ENCODE measurements at regions not wholly inside any gene's neighbourhood (a gene's known extent, or its start where the extent isn't known, plus 50 kb on each side); places are given as distances from the start of the nearest gene placed in this dataset.
"Not testable (repeated sequence)": the region's sequence is repeated elsewhere in the genome, so short reads cannot be mapped to it uniquely, and the experiment has no call there.

DNA sequence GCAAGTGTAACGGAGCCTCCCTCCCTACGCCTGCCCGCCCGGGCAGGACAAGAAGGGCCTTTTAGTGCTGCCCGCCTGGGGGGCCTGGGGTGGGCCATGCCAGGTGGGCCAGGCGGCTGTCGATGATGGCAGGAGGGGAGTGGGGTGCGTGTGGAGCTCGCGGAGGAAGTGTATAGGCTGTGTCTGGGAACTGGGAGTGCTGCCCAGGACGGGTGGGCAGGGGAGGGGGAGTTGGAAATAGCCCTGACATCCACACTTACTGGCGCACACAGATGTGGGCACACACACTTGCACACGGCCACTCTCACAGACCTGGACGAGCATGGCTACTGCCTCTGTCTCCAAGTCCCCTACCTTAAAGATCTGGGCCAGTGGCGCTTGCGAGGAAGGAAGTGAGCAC is 196.0 kb downstream of the TBC1D2B start:
- H3K9me3 ChIP-seq (replicated peaks; ENCODE audit: low read length); H3K9ac ChIP-seq (ENCODE audit: low read depth, low read length); H3K27me3 ChIP-seq (ENCODE audit: control insufficient read depth, insufficient read depth, low read length); H3K4me3 ChIP-seq (ENCODE audit: low read length); H3K4me1 ChIP-seq (ENCODE audit: control insufficient read depth, insufficient read depth, low read length); H3K4me2 ChIP-seq (ENCODE audit: low read length); H3K36me3 ChIP-seq (ENCODE audit: insufficient read depth, low read length): not testable (repeated sequence)

DNA sequence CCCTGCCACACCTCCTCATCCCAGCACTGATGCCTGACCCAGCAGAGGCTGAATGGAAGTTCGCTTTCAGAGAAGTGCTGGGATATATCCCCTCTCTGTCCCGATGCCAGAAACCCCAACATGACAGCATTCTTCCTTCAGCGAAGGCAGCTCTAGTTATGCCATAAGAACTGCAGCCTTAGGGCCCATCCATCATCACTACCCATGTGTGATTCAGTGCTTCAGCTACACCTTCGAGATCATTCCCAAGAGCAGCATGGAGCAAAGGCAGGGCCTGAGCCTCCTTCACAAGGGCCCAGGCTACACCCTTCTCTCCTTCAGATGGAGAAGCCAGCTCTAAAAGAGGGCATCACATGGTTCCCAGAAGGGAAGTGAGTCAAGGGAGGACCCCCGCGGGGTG is 198.0 kb downstream of the TBC1D2B start:
- H3K4me2 ChIP-seq (ENCODE audit: low read length); H3K9ac ChIP-seq (ENCODE audit: low read depth, low read length); H3K36me3 ChIP-seq (ENCODE audit: insufficient read depth, low read length); H3K27me3 ChIP-seq (ENCODE audit: control insufficient read depth, insufficient read depth, low read length); H3K4me3 ChIP-seq (ENCODE audit: low read length); H3K4me1 ChIP-seq (ENCODE audit: control insufficient read depth, insufficient read depth, low read length); H3K9me3 ChIP-seq (replicated peaks; ENCODE audit: low read length): not testable (repeated sequence)

DNA sequence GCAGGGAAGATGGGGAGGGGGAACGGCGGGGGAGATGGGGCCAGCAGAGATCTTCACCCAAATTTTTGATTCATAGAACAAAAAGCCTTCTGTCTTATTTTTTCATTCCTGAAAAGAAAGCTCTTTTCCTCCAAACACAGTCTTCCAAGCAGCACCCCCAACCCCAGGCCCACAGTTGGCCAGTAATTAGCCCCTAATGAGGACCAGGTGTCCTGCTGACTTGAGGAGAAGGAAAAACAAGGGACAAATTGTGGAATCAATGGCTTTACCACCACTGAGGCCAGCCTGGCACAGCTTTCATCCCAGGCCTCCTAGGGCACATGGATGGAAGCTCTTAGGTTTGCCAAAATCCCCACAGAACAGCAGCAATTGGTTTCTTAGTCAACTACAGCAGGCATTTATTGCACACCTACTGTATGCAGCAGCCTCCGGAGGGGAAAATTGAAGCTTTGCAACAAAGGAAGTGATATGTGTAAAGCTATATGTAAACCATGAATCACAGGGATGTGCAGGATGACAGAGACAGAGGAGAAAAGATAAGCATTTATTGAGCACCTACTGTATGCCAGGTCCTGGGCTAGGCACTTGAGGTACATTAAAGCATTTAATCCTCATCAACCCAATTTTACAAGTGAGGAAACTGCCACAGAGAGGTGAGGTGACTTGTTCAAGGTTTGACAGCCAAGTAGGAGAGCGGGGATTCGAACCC is 199.5 kb downstream of the TBC1D2B start:
- Histone ChIP-seq H3K4me2 (ENCODE audit: low read length) (no peak overlapping the region), H3K9me3 (replicated peaks; ENCODE audit: low read length) (no peaks in the 10 kb centered on the region), H3K36me3 (ENCODE audit: insufficient read depth, low read length) (no peaks in the 10 kb centered on the region), H3K27me3 (ENCODE audit: control insufficient read depth, insufficient read depth, low read length) (no peaks in the 10 kb centered on the region), H3K9ac (ENCODE audit: low read depth, low read length) (no peak overlapping the region), H3K4me3 (ENCODE audit: low read length) (no peak overlapping the region), H3K4me1 (ENCODE audit: control insufficient read depth, insufficient read depth, low read length) (no peaks in the 10 kb centered on the region)

DNA sequence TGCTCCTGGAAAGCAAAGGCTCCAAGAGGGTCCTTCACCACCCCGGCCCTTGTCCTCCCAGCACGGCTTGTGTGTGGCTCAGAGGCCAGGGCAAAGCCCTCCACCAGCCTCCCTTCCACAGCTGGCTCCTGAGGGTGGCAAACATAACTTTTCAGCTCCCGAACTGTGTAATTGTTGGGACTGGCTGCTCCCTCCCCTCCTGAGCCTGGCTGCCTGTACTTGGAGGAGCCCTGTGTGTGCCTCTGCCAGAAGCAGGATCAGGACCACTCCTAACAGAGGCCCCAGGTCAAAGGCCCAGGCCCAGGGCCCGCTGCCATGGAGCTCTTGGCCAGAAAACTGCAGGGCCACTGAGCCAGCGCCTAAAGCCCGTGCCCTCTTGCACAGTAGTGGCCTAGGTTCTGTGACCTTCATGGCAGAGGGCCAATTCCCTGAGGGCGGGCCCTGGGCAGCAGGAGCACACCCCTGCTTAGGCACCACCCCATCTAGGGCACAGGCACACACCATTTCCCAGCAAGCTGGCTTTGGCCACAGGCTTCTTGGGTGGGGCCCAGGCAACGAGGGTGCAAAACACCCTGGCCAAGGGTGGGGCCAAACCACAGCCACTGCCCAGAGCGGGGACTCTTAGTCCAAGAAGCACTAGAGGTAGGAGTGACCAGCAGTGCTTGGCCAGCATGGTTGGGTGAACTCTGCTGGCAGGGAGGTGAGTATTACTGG is 201.2 kb downstream of the TBC1D2B start:
- H3K4me3 ChIP-seq (ENCODE audit: low read length); H3K36me3 ChIP-seq (ENCODE audit: insufficient read depth, low read length); H3K4me1 ChIP-seq (ENCODE audit: control insufficient read depth, insufficient read depth, low read length); H3K9me3 ChIP-seq (replicated peaks; ENCODE audit: low read length); H3K27me3 ChIP-seq (ENCODE audit: control insufficient read depth, insufficient read depth, low read length); H3K4me2 ChIP-seq (ENCODE audit: low read length); H3K9ac ChIP-seq (ENCODE audit: low read depth, low read length): not testable (repeated sequence)

DNA sequence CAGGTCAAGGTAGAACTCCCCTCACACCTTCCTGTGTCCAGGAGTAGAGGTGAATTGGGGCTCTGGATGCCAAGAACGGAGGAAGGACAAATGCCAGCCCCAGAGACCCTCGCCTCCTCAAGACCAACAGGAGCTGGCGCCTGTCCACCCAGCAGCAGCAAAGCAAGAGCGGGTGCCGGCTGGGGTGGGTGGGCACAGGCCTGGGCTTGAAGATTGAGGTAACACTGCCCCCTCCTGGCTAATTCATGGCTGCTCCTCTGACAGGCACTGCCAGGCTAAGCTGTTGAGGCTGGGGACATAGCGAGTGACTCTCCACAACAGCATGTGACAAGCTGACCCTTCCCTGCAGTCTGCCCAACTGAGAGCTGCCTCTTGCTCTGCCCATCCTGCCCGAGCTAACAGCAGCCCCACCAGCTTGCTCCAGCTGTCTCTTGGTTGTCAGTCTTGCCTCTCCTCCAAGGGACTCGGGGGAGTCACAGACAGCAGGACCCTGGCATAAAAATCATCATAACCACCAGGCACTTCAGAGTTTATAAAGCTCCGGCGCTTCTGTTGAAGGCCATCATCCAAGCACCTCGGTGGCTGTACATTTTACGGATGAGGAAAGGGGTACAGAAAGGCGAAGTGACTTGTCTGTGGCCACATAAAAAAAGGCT is 202.3 kb downstream of the TBC1D2B start:
- not testable (repeated sequence) for H3K36me3 ChIP-seq (ENCODE audit: insufficient read depth, low read length); H3K4me1 ChIP-seq (ENCODE audit: control insufficient read depth, insufficient read depth, low read length); H3K4me3 ChIP-seq (ENCODE audit: low read length); H3K27me3 ChIP-seq (ENCODE audit: control insufficient read depth, insufficient read depth, low read length); H3K9ac ChIP-seq (ENCODE audit: low read depth, low read length); H3K9me3 ChIP-seq (replicated peaks; ENCODE audit: low read length); H3K4me2 ChIP-seq (ENCODE audit: low read length)

DNA sequence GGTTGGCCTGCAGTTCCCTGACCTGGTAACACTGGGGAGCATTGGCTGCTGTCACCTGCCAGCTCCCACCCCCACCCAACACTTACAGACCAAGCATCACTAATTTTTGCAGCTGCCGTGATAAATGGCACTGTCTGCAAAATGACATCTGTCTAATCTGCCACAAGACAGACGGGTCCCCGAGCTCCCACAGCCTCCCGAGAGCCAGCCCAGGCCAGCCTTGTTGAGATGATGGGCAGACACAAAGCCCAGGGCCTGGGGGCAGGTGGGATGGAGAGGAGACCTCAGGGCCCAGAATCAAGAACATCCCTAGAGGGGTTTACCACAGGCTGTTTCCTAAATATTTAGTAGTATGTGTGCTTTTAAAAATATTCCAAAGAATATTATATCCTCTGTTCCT is 203.4 kb downstream of the TBC1D2B start:
- Histone ChIP-seq H3K4me2 (ENCODE audit: low read length) (no peak overlapping the region), H3K36me3 (ENCODE audit: insufficient read depth, low read length) (no peaks in the 10 kb centered on the region), H3K9ac (ENCODE audit: low read depth, low read length) (no peak overlapping the region), H3K4me3 (ENCODE audit: low read length) (no peak overlapping the region), H3K9me3 (replicated peaks; ENCODE audit: low read length) (no peaks in the 10 kb centered on the region), H3K4me1 (ENCODE audit: control insufficient read depth, insufficient read depth, low read length) (peaks cover 9% of the 10 kb centered on the region), H3K27me3 (ENCODE audit: control insufficient read depth, insufficient read depth, low read length) (no peaks in the 10 kb centered on the region)

DNA sequence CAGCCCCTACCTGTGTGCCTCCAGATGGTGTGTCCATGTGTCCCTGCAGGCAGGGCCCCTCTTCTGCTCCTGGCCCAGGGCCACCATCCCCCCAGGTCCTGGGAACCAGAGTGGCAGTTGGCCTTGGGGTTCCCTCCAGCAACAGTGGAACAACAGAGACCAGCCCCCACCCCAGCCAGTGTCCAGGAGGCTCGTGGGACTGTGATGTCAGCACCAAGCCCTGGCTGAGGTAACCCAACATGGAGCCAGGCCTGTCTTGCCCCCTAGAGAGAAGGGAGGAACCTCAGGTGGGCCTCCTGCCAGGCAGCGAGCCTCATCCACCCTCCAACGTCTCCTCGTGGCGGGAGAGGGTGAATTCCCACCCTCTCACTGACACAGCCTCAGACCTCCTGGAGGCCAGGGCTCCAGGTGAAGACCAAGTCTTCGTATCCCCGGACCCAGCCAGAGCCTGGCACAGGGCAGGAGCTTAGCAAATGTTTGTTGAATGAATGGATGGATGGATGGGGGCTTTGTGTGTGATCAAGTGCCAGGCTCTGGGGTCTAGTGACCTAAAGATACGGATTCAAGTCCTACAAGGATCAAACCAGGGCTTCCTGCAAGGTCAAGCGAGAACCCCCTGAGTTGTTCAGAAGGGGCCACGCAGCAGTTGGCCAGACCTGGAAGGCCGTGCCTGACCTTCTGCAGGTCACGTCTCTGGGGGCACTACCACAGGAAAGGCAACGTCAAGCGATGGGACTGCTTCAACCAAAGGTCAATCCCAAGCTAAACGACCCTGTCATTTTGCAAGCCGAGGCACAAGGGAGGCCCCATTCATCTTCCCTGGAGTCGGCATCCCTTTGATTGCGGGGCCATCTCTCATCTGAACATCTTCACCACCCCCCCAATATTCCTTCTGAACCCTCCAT is 204.7 kb downstream of the TBC1D2B start:
- H3K27me3 ChIP-seq (ENCODE audit: control insufficient read depth, insufficient read depth, low read length); H3K4me2 ChIP-seq (ENCODE audit: low read length); H3K9ac ChIP-seq (ENCODE audit: low read depth, low read length); H3K9me3 ChIP-seq (replicated peaks; ENCODE audit: low read length); H3K4me3 ChIP-seq (ENCODE audit: low read length); H3K36me3 ChIP-seq (ENCODE audit: insufficient read depth, low read length): not testable (repeated sequence)
- peaks cover 11% of the 10 kb centered on the region for H3K4me1 ChIP-seq (ENCODE audit: control insufficient read depth, insufficient read depth, low read length)

DNA sequence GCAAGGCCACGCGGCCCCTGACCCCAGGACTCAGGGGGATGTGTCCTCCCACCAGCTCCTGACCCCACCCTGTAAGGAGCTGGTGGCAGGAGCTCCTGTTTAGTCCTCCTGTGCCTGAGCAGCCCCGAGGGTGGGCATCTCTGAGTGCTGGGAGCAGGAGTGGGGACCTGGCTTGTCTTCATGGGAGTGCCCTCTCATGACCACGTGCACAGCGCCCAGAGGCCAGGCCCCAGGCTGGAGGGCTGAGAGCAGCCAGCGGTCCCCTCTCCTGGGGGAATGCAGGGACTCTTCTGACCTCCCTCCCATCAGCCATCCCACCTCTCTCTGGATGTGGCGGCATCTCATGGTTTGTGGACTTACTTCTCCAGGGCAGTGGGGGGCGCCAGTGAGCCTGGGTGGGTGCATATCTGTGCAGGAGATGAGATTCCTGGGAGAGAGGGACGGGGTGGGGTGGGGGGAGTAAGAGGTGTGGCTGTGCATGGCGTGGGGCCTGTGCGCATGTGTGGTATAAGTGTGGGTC is 205.6 kb downstream of the TBC1D2B start:
- no peaks in the 10 kb centered on the region for H3K9me3 ChIP-seq (replicated peaks; ENCODE audit: low read length)
- no peak overlapping the region for H3K4me2 ChIP-seq (ENCODE audit: low read length)
- H3K36me3 ChIP-seq (ENCODE audit: insufficient read depth, low read length): no peaks in the 10 kb centered on the region
- no peak overlapping the region for H3K9ac ChIP-seq (ENCODE audit: low read depth, low read length)
- no peaks in the 10 kb centered on the region for H3K27me3 ChIP-seq (ENCODE audit: control insufficient read depth, insufficient read depth, low read length)
- H3K4me3 ChIP-seq (ENCODE audit: low read length): no peak overlapping the region
- H3K4me1 ChIP-seq (ENCODE audit: control insufficient read depth, insufficient read depth, low read length): peaks cover 11% of the 10 kb centered on the region

DNA sequence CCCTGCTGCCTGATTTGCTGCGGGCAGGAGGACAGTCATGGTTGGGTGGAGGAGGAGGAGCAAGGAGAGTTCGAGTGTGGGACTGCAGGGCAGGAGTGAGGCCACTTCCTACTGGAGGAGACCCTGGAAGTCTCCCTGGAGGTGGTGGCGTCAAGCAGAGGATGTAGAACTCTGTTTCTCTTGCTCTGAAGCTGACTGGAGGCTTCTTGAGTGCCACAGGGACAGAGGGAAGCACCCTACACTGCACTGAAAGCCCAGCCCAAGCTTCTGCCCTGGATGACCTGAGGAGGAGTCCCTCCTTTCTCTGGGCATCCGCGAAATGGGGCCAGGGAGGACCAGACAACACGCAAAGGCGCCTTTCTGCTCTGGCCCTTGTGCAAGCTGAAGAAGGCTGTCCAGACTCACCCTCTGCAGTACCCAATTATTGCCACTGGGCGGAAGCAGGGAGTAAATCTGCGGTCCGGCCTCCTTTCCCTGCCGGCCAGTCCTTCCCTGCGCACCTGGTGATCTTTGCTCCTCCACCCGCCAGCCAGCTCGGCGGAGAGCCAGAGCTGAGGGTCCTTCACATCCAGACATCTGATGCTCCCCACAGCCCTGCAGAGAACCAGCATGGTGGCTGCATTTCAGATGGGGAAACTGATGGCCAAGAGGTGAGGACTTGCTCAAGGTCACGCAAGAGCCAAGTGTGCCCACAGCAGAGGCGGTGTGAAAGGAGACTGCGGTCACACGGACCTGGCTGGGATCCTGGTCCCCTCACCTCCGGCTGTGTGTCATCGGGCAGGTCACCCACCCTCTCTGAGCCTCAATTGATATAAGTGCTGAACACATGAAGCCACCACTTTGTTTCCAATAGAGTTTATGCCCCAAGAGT is 207.1 kb downstream of the TBC1D2B start:
- H3K27me3 ChIP-seq (ENCODE audit: control insufficient read depth, insufficient read depth, low read length): peaks cover 4% of the 10 kb centered on the region
- H3K4me2 ChIP-seq (ENCODE audit: low read length): no peak overlapping the region
- H3K4me3 ChIP-seq (ENCODE audit: low read length): no peak overlapping the region
- no peaks in the 10 kb centered on the region for H3K36me3 ChIP-seq (ENCODE audit: insufficient read depth, low read length)
- no peaks in the 10 kb centered on the region for H3K9me3 ChIP-seq (replicated peaks; ENCODE audit: low read length)
- H3K4me1 ChIP-seq (ENCODE audit: control insufficient read depth, insufficient read depth, low read length): peaks cover 11% of the 10 kb centered on the region
- H3K9ac ChIP-seq (ENCODE audit: low read depth, low read length): no peak overlapping the region

DNA sequence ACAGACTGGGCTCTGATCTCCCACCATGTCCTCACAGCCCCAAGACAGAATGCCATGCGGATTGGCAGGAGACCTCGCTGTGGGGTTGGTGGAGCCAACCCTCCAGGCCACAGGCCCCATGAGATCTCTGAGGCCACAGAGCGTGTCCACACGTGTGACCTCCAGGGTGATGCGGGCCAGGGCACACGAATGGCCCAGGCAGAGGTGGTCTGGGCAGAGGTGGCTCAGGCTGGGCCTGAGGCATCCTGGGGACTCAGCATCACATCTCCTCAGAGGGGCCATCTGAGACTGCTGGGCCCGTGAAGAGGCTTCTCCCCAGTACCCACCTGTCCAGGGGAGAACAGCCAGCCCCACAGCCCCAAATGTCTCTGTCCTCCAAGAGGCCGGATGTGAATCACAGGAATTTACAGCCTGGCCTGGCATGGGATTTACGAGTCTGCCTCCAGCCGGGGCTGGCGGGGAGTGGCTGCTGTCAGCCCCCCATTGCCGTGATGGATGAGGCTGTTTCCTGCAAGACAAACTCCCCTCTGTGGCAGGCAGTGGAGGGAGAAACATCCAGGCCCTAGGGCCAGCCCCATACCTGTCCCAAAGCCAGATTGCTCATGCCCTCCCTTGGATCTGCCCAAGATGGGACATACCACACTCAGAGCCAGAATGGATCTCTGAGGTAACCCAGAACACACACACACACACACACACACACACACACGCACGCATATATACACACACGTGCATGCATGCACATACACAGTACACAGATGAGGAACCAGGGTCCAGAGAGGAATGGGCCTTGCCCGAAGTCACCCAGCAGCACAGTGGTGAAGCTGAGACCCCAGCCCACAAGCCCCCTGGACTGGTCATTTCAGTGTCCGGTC is 208.3 kb downstream of the TBC1D2B start:
- H3K36me3 ChIP-seq (ENCODE audit: insufficient read depth, low read length): no peaks in the 10 kb centered on the region

More for the DNA sequence above, 208.3 kb downstream of the TBC1D2B start:
- H3K4me3 ChIP-seq (ENCODE audit: low read length): no peak overlapping the region
- H3K27me3 ChIP-seq (ENCODE audit: control insufficient read depth, insufficient read depth, low read length): peaks cover 8% of the 10 kb centered on the region
- peaks cover 11% of the 10 kb centered on the region for H3K4me1 ChIP-seq (ENCODE audit: control insufficient read depth, insufficient read depth, low read length)
- H3K9ac ChIP-seq (ENCODE audit: low read depth, low read length): no peak overlapping the region
- peak overlapping the region; percentile 15 for H3K4me2 ChIP-seq (ENCODE audit: low read length)
- H3K9me3 ChIP-seq (replicated peaks; ENCODE audit: low read length): no peaks in the 10 kb centered on the region

All from skeletal muscle satellite cell (primary cell).